GM20431 (cell line): ENCODE measurements at regions not wholly inside any gene's neighbourhood (a gene's known extent, or its start where the extent isn't known, plus 50 kb on each side); places are given as distances from the start of the nearest gene placed in this dataset.

Experiments
- in situ Hi-C: fragments of 300-500 bp; cut with MseI, MboI; formaldehyde crosslinking; loops from one replicate; pipeline ENCODE4 v1.15.0; 2020; ENCODE audit warnings: low sequenced_read_pairs; ENCODE audit not compliant: unreplicated experiment

DNA sequence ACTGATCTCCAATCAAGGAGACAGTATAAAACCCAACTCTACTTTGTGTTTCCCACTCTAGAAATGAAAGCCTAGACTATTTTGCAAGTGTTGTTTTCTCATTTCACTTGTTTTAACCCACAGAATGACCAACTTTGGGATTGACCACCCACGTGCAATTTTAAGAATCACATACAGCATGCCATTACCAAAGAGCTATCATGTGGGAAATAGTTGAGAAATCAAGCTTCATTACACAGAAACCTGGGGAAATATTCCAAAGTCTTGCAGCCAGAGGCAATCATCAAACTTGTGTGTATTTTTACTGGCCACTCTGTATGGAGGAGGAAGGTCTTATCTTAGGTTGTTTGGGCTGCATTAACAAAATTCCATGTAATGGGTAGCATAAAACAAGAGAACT is 451.4 kb upstream of the DAB2 start:
- in situ Hi-C loops = no loop called here

DNA sequence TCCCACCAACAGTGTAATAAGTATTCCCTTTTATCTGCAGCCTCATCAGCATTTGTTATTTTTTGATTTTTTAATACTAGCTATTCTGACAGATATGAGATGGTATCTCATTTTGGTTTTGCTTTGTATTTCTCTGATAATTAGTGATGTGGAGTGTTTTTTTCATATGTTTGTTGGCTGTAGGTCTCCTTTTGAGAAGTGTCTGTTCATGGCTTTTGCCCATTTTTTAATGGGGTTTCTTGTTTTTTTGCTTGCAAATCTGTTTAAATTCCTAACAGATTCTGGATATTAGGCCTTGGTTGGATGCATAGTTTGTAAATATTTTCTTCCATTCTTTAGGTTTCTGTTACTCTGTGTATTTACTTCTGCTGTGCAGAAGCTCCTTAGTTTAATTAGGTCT is 445.4 kb upstream of the DAB2 start:
- in situ Hi-C loops = no loop called here

DNA sequence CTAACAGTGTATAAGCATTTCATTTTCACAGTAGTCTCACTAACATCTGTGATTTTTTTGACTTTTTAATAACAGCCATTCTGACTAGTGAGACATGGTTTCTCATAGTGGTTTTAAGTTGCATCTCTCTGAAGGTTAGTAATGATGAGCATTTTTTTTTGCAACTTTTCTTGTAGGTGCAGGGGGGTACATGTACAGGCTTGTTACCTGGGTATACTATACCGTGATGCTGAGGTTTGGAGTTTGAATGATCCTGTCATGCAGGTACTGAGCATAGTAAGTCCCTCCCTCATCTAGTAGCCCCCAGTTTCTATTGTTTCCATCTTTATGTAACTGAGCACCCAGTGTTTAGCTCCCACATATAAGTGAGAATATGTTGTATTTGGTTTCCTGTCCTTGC is 444.6 kb upstream of the DAB2 start:
- in situ Hi-C loops = no loop called here

DNA sequence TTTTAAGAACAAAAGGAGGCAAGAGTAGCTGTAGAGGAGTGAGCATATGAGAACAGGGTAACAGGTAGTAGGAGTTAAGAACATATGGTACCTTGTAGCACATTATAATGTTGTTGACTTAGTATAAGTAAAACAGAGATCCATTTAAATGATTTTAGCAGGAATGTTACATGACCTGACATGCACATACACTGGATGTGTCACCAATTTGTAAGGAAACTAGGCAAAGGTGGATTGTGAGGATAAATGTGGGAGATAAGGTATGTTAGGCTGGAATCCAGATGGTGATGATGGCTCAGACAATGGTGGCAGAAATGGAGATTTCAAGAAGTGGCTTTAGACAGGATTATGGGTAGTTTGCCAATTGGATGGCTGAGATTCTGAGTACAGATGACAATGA is 443.1 kb upstream of the DAB2 start:
- in situ Hi-C loops = no loop called here

DNA sequence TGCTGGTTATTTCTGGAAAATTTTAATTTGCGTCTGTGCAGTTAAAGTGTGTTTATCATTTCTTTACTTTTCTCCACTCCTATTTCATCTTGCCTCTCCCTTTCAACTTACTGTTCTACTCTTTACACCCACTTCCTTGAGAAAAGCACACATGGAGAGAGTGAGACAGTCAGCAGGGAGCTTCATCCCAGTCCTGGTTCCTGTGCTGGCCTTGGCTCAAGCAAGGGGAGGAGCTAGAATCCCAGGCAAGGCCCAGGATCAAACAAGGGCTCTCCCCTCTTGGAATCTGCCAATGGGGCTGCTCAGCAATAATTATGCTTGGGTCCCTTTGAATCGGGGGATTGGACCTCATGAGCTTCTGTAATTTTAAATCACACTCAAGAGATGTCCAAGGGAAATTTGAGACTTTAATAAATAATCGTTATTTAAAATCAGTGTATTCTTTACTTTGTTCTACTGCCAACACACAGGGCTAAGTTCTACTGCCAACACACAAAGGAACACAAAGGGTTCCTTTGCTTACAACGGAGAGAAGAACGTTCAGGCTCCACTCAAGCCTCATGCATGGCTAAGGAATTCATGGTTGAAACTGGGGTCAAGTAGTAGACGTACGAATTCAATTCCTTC is 439.3 kb upstream of the DAB2 start:
- in situ Hi-C loops = no loop called here

DNA sequence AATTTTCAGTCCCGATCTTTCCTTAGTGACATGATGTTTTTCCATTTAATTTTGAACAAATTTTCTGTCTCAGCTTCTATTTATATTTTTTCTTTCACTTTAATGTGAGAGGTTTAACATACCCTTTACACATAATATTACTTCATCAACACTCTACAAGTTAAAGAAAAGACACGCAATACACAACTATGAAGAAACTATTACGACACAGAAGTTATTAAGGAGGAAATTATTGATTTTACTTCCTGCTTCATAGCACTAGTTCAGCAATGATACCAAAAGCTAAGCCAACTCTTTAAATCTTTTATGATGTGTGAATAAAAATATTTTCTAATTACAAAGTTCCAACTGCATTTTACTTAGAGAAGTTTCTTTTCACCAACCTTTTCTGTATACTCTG is 432.3 kb upstream of the DAB2 start:
- in situ Hi-C loops = no loop called here

DNA sequence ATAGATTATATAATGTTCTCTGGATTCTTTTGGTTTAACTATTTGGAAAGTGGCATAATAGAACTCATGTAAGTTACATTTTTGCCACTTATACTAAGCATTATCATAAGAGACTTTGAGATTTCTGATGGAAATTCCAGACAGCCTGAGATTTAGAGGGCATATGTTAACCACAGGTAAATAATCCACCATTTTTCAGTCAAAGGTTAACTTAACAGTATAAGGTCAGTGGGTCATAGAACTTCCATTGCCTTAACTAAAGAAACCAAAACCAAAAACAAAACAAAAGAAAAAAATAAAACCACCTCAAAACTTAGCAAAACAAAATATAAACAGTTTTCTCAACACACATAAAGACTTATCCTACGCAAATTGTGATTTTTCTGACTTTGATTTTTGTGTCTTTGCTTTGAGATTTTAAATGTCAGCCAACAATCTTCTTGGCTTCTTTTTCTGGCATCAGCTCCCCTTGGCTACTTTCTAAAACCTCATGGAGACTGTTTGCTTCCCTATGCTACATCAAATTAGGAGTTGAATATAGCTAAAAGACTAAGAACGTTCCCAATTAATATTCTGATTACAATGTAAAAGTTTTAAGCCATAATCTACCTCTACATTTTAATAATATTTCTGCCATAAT is 430.1 kb upstream of the DAB2 start:
- in situ Hi-C loops = no loop called here

DNA sequence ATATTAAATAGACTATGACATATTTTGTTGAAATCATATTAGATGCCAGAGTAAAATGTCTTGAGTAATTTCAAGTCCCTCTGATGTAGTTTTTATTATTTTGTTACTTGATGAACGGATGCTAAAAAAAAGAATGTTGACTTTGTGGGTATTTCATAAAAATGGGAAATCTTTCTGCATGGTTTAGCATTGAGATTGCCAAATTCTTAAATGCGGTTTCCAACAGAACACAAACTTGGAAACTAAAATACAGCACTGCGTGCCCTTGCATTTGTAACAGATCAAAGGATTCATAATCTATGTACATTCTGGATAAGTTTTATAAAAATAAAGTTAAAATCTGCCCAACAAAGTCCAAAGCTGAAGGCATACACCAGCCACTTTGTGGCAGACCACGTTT is 425.5 kb upstream of the DAB2 start:
- in situ Hi-C loops = no loop called here

DNA sequence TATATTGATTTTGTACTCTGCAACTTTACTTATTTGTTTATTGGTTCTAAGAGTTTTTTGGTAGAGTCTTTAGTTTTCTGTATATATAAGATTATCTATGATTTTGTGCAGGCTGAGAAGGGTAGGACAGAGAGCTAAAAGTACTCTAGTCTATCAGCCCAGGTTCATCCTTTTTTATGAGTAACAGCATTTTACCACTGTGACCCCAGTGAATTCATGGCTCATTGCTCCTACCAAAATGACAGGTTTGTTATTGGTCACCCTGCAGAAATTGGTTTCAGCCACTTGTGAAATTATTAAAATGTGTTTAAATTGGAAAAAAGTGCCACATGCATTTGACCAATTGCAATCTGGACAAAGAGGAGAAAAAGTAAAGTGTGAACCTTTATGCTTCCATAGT is 421.4 kb upstream of the DAB2 start:
- in situ Hi-C loops = no loop called here

DNA sequence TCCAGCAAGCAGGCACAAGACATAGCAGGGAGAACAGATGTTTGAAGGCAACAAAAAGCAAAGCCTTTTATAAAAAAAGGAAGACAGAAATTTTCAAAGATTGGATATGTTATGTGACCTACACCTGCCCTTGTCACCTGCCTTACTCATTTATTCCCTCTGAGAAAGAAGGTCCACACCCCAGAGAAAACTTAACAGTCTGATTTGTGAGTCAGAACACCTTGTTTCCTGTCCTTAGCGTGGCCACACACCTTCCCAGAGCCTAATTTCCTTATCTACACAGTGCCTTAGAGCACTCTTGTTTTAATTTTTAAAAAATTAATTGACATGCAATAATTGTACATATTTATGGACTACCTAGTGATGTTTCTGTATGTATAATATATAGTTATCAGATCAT is 419.0 kb upstream of the DAB2 start:
- in situ Hi-C loops = no loop called here

DNA sequence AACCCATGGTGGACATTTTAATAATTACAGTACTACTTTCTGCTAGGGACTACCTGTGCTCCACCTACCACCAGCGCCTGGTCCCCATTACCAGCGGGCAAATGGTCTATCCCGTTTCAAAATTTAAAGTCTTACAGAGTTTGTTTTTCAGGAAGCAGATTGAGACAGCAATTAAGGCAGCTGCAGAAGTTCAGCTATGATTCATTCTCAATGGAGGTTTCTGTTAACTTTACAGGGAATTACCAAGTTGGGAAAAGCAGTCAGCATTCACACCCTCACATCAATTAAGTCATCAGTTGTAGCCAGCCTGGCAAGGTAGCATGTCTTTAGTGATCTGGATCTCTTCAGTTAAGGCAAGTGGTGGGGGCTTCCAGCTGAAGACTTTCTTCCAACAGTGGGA is 410.6 kb upstream of the DAB2 start:
- in situ Hi-C loops = no loop called here

DNA sequence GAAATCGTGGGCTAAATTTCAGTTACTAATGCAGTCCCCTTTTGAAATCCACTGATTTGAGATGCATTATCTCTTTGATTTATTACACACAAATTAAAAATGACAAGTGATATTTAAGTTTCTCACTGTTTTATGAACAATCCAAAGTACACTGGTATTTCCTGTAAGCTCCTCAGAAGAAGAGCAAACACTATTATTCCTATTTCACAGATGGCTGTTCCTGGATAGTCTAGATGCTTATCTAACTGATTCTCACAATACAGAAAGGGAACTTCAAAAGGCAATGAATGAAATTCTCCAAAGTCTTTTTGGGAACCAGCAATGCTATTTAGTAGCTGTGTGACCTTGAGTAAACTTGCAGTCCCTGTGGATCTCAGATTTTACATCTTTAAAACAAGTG is 404.7 kb upstream of the DAB2 start:
- in situ Hi-C loops = no loop called here

DNA sequence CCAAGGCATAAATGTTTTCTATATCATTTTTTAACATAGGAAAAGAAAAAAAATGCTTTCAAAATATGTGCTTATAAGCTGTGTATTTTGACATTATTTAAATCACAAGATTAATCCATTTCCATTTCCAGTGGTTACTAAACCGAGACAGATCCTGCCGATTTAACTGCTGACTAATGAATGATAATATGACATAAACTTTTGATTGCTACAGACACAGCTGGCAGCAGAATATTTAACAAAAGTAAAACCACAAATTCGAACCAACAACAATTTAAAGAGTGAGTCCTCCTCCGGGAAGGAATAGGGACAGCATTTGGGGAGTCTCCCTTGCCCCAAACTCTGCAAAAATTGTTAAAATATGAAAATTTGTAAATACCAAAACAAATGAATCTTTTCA is 401.3 kb upstream of the DAB2 start:
- in situ Hi-C loops = no loop called here

DNA sequence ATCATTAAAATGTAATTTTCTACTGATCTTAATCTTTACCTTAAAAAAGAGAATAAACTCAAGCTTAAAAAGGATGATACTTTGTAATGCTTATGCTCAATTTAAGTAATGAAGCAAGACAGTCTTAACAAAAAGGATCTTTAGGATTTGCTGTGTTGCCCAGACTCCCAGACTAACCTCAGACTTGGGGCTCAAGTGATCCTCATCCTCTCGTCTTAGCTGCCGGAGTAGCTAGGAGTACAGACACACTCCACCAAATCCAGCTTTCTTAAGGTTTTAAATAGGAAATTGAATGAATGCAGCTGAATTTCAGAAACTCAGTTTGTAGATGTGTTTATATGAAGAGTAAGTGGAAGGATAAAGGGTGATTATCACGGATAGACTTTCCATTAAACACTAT is 400.5 kb upstream of the DAB2 start:
- in situ Hi-C loops = no loop called here

DNA sequence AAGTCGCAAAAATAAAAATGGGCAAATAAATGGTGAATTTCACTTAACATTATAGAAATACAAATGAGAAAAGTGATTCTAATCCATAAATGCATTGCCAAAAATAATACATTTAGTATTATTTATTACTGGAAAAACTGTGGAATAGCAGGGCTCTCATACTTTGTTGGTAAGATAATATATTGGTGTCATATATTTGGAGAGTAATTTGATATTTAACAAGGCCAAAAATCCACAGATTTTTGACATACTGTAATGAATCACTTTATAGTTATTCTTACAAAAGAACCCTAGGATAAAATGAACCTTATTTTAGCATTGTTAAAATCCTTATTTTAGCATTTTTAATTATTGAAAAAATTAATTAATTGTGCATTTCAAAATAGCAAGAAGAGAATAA is 397.2 kb upstream of the DAB2 start:
- in situ Hi-C loops = no loop called here

DNA sequence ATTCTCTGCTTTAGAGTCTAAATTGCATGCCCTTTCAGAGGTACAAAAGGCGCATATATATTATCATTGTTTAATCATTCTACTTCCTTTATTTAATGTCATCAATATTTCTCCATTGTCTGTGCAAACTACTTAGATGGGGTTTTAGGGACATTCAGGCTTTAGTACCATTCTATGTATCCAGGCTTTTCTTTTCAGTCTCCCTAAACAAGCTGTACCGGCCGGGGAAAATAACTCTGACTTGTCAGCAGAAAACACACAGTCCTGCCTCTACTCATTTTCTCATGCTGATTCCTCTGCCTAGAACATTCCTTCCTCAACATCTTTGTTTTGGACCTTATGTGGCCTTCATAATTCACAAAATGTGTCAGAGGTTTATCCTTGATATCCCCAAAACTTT is 392.1 kb upstream of the DAB2 start:
- in situ Hi-C loops = no loop called here

DNA sequence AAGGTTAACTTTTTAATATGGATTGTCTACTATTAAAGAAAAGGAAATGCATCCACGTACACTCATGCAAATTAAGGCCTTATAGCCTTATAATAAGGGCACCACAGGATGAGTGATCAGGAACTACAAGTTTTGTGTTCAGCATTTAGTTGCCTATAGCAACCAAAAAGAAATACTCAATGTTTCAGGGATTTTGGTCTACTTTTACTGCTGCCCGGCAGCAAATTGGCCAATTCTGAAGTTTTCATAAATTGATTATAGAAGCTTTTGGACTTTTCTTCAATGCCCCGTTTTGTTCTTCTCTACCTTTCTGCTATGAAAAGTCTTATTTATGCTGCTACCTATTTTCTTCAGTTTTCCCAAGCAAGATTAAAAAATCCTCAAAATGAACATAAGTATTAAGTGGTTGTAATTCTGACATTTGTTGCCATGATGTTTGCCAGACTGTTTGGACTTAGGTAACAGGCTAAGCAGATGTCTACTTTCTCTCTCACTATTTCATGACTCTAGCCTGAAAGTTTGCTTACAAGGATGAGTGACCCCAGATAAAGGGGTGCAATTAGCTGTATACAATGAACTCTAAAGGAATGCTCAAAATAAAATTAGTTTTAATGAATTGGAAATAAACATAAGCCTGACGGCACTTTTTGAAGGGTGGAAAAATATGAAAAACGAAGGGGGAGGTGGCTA is 391.5 kb upstream of the DAB2 start:
- in situ Hi-C loops = no loop called here

DNA sequence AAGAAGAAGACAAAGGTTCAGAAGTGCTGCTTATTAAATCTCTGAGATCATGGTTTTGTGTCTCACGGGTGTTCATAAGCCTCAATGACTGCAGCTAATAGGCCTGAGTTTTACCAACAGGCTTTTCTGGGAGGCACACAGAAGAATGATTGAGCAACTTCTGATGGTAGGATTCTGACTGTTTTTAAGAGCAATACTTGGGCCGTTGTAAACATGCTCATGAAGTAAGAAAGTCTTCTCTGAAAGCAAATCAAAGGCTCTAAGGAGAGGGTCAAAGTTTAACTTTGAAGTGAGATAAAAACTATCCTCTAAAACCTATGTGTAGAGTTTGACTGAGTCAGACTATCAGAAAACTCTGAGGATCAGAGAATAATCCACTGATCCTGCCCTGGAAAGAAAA is 390.9 kb upstream of the DAB2 start:
- in situ Hi-C loops = no loop called here

DNA sequence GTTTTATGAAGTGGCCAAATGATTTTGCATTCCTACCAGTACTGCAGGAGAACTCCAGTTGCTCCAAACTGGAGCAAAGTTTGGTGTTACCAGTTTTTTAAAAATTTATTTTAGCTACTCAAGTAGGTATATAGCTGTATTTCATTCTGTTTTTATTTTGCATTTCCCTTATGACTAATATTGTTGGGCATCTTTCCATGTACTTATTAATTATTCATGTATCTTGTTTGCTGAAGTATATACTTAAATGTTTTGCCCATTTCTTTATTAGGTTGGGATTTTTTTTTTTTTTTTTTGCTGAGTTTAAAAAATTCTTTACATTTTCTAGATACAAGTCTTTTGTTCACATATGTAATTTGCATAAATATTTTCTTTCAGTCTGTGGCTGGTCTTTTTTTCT is 386.6 kb upstream of the DAB2 start:
- in situ Hi-C loops = no loop called here

DNA sequence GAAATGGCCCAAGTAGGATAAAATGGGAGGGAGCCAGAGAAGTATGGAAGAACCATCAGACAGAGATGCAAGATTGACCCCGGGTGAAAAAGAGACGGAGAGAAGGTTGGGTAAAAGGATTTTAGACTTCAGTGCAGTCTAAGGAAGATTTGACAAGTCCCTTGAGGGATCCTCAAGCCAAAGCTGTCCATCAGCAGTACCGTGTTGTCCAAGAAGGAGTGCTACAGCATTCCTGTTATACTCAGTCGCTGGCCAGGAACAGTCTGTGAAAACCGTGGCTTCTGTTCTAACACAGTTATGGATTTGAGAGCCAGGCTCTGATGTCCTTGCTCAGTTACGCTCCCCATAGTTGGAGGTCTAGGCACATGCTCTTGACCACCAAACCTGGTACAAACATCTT is 383.9 kb upstream of the DAB2 start:
- in situ Hi-C loops = no loop called here

DNA sequence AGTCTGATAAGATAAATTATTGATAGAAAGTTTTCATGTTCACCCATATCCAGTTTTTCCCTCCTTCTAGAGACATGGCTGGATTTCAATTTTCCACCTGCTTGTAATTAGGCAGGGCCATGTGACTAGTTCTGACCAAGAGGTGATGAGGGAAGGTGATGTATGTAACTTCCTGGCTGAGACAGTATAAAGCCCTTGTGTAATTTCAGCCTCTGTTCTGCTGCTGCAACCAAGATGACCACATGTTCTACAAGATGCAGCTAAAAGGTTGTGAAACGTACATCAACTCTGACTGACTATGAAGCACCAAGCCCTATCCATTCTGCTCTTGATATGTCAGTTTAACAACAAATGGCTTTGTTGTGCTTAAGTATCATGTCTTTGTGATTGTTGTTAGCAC is 376.5 kb upstream of the DAB2 start:
- in situ Hi-C loops = no loop called here

DNA sequence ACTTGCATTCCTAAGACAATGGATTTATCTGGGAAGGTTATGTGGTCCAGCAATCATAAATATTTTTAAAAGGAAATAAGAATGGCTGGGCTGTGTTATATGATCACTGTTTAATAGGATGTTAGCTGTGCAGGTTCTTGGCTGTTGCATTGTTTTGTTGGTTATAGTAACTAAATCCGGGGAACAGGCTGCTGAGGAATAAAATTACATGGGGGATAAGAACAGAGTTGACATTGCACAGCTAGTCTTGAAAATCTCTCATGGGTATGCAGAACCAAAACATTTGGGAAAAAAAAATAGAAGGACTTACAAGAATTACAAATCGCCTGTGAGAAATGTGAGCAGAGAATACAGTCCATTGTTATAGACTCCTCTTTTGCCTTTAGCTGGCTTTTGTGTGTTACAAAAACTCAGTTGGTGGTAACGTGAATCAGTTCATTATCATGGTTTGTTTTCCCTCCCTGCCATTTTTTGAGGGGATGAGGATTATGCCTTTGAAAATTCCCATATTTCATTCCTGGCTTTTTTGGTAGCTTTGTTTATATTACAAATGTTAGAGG is 375.3 kb upstream of the DAB2 start:
- in situ Hi-C loops = no loop called here
